ENCODE measurements at regions not wholly inside any gene's neighbourhood (a gene's known extent, or its start where the extent isn't known, plus 50 kb on each side); places are given as distances from the start of the nearest gene placed in this dataset.

DNA sequence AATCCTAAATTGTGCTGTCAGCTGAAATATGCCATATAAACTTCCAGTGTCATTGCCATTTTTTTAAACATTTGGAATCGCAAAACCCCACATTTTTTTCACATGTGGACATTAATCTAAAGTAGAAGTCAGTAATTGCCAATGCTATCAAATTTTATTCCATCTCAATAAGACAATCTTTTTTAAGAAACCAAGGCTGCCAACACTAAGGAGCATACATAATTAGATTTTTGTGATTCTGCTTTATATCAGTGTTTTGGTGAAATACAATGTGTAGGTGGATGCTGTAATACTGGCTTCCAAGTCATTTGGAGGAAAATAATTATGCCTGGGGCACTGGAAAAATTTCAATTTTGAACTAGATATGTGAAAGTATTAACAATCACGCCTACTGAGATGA, 256.7 kb downstream of the ZPLD1 start:
- H3K36me3 ChIP-seq (replicated peaks in 1 of 2), result no peaks in the 10 kb centered on the region
- H3K27me3 ChIP-seq, result no peaks in the 10 kb centered on the region
- no peaks in the 10 kb centered on the region for H3K9me3 ChIP-seq (replicated peaks in 1 of 3)
- H3K27ac ChIP-seq, result no peak overlapping the region
- H3K4me3 ChIP-seq, result no peak overlapping the region
- no peak for DNase-seq
- TF ChIP-seq, protein P1, sequence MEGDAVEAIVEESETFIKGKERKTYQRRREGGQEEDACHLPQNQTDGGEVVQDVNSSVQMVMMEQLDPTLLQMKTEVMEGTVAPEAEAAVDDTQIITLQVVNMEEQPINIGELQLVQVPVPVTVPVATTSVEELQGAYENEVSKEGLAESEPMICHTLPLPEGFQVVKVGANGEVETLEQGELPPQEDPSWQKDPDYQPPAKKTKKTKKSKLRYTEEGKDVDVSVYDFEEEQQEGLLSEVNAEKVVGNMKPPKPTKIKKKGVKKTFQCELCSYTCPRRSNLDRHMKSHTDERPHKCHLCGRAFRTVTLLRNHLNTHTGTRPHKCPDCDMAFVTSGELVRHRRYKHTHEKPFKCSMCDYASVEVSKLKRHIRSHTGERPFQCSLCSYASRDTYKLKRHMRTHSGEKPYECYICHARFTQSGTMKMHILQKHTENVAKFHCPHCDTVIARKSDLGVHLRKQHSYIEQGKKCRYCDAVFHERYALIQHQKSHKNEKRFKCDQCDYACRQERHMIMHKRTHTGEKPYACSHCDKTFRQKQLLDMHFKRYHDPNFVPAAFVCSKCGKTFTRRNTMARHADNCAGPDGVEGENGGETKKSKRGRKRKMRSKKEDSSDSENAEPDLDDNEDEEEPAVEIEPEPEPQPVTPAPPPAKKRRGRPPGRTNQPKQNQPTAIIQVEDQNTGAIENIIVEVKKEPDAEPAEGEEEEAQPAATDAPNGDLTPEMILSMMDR (IDR thresholded peaks at IDR 0.05), result no peak
- TF ChIP-seq POLR2A (IDR thresholded peaks at IDR 0.05), result no peak
- no peaks in the 10 kb centered on the region for H3K4me1 ChIP-seq (replicated peaks in 1 of 2)
- intact Hi-C loops (cut with DNase I), result no loop called here
- 61 to 74% (median 68%) methylated on average over 2 of the region's 2 CpGs for WGBS, 4 donors

DNA sequence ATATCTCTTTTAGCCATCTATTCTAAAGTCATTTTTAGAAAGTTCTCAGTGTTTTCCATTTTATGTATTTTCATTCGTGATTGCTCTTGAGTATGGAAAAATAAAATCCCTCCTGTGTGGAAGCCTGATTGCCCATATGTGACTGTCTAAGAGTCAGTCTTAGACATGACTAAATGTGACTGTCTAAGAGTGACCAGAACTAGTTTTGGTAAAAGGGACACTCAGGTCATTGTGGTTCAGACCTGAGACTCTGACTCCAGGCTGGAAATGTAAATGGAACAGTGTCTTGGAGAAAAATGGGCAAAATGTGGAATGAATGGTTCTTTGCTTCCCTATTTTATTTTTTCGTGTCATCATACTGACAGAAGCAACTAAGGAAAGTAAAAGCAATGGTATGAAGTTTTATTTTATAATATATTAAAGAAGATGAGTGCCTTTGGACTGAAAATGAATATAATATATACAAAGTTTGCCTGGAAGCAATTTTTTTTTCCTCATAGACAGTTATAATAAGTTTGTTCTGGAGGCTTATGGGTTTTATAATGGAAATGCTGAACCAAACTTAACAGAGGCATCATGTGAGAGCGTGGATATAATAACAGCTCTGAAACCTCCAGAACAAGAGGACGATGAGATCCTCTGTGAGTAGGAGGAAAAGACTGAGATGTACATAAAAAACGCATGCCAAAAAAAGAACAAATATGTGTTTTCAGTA, 264.4 kb downstream of the ZPLD1 start:
- 69 to 75% (median 74%) methylated on average over 5 of the region's 5 CpGs for WGBS, 4 donors

DNA sequence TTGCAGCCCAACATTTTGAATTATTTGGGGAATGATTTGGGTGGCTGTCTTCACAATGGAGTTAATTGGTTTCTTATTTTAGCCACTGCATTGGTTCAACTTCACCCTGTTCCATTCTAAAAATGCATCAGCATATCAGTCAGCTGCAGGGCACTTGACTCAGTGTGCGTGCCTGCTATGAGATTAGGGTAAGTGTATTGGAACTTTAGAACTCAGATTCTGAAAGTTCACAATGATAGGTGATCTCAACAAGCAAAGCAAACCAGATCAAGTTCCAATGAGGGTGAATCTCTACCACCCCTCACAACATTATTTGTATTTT, 265.0 kb downstream of the ZPLD1 start:
- no peaks in the 10 kb centered on the region for H3K9me3 ChIP-seq (replicated peaks in 1 of 3)
- 79 to 100% (median 85%) methylated on average over 1 of the region's 1 CpG for WGBS, 4 donors
- H3K4me3 ChIP-seq, result no peak overlapping the region
- no peaks in the 10 kb centered on the region for H3K36me3 ChIP-seq (replicated peaks in 1 of 2)
- TF ChIP-seq POLR2A (IDR thresholded peaks at IDR 0.05), result no peak
- TF ChIP-seq, protein P1 (IDR thresholded peaks at IDR 0.05), result no peak
- H3K27me3 ChIP-seq, result no peaks in the 10 kb centered on the region
- H3K4me1 ChIP-seq (replicated peaks in 1 of 2), result no peaks in the 10 kb centered on the region
- DNase-seq, result no peak
- intact Hi-C loops (cut with DNase I), result no loop called here
- no peak overlapping the region for H3K27ac ChIP-seq

More for the DNA sequence above, 264.4 kb downstream of the ZPLD1 start:
- H3K27ac ChIP-seq, result no peak overlapping the region
- intact Hi-C loops (cut with DNase I), result no loop called here
- no peak for TF ChIP-seq POLR2A (IDR thresholded peaks at IDR 0.05)
- TF ChIP-seq, protein P1 (IDR thresholded peaks at IDR 0.05), result no peak
- H3K4me1 ChIP-seq (replicated peaks in 1 of 2), result no peaks in the 10 kb centered on the region
- no peak for DNase-seq
- no peaks in the 10 kb centered on the region for H3K9me3 ChIP-seq (replicated peaks in 1 of 3)
- H3K36me3 ChIP-seq (replicated peaks in 1 of 2), result no peaks in the 10 kb centered on the region
- H3K27me3 ChIP-seq, result no peaks in the 10 kb centered on the region
- no peak overlapping the region for H3K4me3 ChIP-seq

DNA sequence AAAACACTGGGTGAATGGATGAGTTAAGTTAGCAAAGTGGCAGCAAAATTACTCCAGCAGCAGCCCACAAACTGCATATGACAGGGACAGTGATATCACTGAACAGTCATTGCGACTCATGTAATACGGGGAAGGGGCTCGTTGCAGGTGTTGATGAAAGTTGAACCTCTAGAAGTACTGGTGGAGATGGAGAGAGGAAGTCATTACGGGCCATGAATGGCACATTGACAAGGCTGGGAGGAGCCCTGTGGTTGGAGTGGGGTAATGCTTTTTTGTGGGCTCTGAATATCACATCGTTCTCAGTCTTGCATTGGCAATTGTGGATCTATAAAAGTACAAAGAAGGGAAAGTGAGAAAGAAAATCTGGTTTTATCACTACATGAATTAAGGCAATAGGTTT, 278.1 kb downstream of the ZPLD1 start:
- TF ChIP-seq POLR2A (IDR thresholded peaks at IDR 0.05), result no peak
- no peaks in the 10 kb centered on the region for H3K9me3 ChIP-seq (replicated peaks in 1 of 3)
- intact Hi-C loops (cut with DNase I), result no loop called here
- no peaks in the 10 kb centered on the region for H3K4me1 ChIP-seq (replicated peaks in 1 of 2)
- WGBS, 4 donors, result 80 to 86% (median 81%) methylated on average over 5 of the region's 5 CpGs
- H3K27ac ChIP-seq, result no peak overlapping the region
- no peak overlapping the region for H3K4me3 ChIP-seq
- H3K36me3 ChIP-seq (replicated peaks in 1 of 2), result no peaks in the 10 kb centered on the region
- no peaks in the 10 kb centered on the region for H3K27me3 ChIP-seq
- no peak for DNase-seq

DNA sequence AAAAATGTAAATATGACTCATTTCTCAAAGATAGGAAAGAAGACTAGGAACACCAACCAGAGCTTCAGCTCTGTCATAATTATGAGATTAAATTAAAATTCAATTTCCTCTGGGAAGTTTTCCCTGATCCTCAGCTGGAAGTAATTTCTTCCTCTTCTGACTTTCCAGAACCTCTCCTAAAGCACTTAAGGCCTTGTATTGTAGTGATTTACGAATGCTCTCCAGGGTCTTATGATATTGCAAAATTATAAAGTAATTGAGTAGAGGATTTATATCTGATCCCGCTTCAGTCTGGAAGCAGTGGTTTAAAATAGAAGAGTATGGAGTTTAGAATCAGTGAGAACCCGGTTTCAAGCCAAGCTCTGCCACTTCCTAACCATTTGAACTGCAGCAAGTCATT, 279.8 kb downstream of the ZPLD1 start:
- H3K4me3 ChIP-seq, result no peak overlapping the region
- no peaks in the 10 kb centered on the region for H3K9me3 ChIP-seq (replicated peaks in 1 of 3)
- TF ChIP-seq, protein P1 (IDR thresholded peaks at IDR 0.05), result no peak
- TF ChIP-seq POLR2A (IDR thresholded peaks at IDR 0.05), result no peak
- 59 to 72% (median 66%) methylated on average over 3 of the region's 3 CpGs for WGBS, 4 donors
- intact Hi-C loops (cut with DNase I), result no loop called here
- no peak for DNase-seq
- no peak overlapping the region for H3K27ac ChIP-seq
- no peaks in the 10 kb centered on the region for H3K4me1 ChIP-seq (replicated peaks in 1 of 2)
- no peaks in the 10 kb centered on the region for H3K27me3 ChIP-seq
- H3K36me3 ChIP-seq (replicated peaks in 1 of 2), result no peaks in the 10 kb centered on the region
